Coronary artery (tissue), 2 donors: ENCODE measurements at regions not wholly inside any gene's neighbourhood (a gene's known extent, or its start where the extent isn't known, plus 50 kb on each side); places are given as distances from the start of the nearest gene placed in this dataset.

ENCODE experiments used
- DNase-seq: peaks from one replicate; pipeline ENCODE4 v3.0.0-alpha.2; 2017; ENCODE audit warnings: low spot score
- H3K27ac ChIP-seq, 2 donors: fragments of 200-600 bp; sonication (generic); one replicate each; pipeline ENCODE4 v1.5.1; 2016 to 2019
- H3K4me3 ChIP-seq: fragments of 200-600 bp; sonication (generic); 2 replicates; pipeline ENCODE4 v1.5.1; 2016; ENCODE audit warnings: mild to moderate bottlenecking, moderate library complexity
- CTCF ChIP-seq: fragments of 200-600 bp; sonication (generic); IDR thresholded peaks from one replicate; pipeline ENCODE4 v1.5.1; 2019; ENCODE audit warnings: antibody characterized with exemption

- Histone ChIP-seq H3K27ac (no peak overlapping the region), H3K4me3 (no peak overlapping the region)
- DNase-seq: no peak
- no peak for TF ChIP-seq CTCF
These were observed 420.5 kb upstream of the ONECUT1 start for GRCh38 chr15:53210653-53211052.

DNA sequence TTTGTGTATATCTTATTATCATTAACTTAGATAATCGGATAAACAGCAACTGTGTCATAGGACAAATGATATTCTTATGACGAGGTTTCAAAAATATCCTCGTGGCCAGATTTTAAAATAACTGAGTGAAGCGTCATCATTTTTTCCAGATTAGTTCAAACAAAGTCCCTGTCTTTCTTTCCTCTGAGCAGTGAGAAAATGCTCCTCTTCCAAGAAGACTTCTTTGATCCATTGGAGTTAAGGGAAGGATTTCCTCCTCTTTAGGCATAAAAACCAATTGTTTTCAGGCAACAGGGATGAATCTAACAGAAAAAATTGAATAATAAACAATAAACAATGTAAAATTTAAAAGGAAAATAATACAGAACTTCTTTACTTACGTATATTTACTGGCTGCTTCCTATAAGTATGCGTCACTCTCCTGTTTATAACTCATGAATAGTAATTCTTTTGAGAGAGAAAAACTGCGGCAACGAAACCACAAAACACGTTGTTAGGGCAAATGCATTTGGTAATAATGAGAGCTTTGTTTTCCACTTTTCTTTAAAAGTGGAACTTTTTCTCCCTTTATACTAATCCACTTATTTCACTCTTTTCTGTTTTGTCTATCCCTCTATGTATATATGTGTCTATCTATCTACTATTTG, 419.4 kb upstream of the ONECUT1 start:
- no peak for DNase-seq
- TF ChIP-seq CTCF: no peak
- Histone ChIP-seq H3K4me3 (no peak overlapping the region), H3K27ac (no peak overlapping the region)

DNA sequence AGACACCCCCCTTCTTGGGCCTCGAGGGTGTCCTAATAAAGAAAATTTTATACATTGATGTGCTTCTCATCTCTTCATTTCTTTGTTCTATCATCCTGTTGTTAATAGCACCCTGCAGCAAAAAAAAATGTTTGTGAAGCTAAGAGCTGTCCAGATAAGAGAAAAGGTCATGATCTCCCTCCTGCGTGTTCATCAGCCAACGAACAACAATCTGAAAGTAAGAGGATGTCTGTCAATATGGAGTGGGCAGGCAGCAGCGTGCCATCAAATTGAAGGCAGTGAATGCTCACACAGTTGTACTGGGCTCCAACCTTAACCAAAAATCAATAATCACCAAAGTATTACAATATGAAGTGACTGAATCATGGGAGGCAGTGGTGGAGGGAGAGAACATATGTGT, 418.6 kb upstream of the ONECUT1 start:
- H3K27ac ChIP-seq: no peak overlapping the region
- TF ChIP-seq CTCF: no peak
- no peak overlapping the region for H3K4me3 ChIP-seq
- no peak for DNase-seq

DNA sequence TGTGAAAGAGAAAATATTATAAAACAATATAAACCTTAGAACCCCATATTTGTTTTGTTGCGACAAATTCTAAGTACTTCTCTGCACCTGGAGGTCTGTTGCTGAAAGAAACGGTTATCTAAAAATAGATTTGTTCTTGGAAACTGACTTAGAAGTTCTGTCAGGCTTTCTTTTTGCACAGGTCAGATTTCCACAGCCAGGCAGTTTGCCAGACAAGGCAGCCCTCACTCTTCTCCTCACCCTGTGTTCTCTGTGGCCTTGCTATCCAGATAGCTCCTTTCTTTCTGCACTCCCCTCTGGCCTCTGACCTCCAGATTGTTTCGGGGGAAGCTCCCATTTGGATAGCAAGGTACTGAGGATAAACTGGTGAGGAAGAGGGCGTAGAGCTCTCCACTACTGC, 413.3 kb upstream of the ONECUT1 start:
- Histone ChIP-seq H3K27ac (no peak overlapping the region), H3K4me3 (no peak overlapping the region)
- TF ChIP-seq CTCF: no peak
- DNase-seq: no peak

DNA sequence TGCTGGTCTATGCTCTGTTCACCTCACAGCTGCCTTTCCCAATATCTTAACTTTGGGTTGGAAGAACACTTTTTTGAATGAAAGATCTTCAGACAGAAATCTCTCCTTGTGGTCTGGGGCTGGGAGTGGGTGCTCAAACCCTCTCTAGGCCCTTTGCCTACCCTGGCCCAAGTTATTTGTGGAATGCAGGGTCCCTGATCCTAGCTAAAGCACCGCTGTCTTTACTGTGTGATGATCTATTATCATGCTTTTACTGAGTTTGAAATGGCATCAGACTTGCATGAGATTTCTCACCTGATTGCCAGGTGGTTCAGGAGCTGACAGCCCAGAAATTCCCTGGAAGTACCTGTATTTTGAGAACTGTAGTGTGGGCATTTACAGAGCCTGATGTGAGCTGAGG, 412.7 kb upstream of the ONECUT1 start:
- no peak for DNase-seq
- no peak overlapping the region for H3K4me3 ChIP-seq
- TF ChIP-seq CTCF: no peak
- no peak overlapping the region for H3K27ac ChIP-seq

GRCh38 chr15:53197426-53197839, 407.3 kb upstream of the ONECUT1 start:
- peak overlapping the region; percentile 1 for H3K4me3 ChIP-seq
- peak; percentile 34 for TF ChIP-seq CTCF

DNA sequence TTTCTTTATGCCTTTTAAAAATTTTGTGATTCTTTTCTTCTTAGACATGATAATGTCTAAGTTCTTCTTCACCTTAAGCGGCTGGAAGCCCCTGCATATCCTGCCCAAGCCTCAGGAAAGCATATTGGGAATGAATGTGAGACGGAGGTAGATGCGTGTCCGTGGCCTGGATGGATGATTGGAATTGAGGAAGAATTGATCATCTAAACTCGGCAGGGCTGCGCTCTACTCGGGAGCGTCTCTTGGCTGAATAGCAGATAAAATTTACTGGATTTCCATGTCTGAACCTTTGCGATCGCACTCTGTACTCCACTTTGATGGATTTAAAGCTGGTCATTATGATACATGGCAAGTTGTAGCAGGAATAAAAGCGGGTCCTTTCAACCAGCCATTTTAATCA, 406.7 kb upstream of the ONECUT1 start:
- no peak for DNase-seq
- Histone ChIP-seq H3K27ac (no peak overlapping the region), H3K4me3 (peak overlapping the region; percentile 1)
- TF ChIP-seq CTCF: no peak

More at GRCh38 chr15:53197426-53197839, 407.3 kb upstream of the ONECUT1 start:
- no peak for DNase-seq
- no peak overlapping the region for H3K27ac ChIP-seq
